Esophagus squamous epithelium (tissue), 4 donors: ENCODE measurements at regions not wholly inside any gene's neighbourhood (a gene's known extent, or its start where the extent isn't known, plus 50 kb on each side); places are given as distances from the start of the nearest gene placed in this dataset.

Experiments used
- CTCF ChIP-seq, 6 experiments: fragments of 450-650 bp in 4 of 6; fragments of 200-600 bp in 2 of 6; sonication (generic) in 2 of 6; IDR thresholded peaks; one replicate each; pipeline ENCODE4 v1.5.1; 2016 to 2019; ENCODE audit warnings: antibody characterized with exemption in 6 of 6, mild to moderate bottlenecking in 4 of 6, moderate library complexity in 4 of 6
- POLR2A ChIP-seq, 4 donors: fragments of 450-650 bp; IDR thresholded peaks; one replicate each; pipeline ENCODE4 v1.6.1; 2017; ENCODE audit warnings: antibody characterized with exemption in 4 of 4, mild to moderate bottlenecking in 4 of 4, moderate library complexity in 3 of 4

GRCh38 chr5:87109746-87110145 is 157.9 kb upstream of the RASA1 start:
- TF ChIP-seq CTCF (IDR thresholded peaks at IDR 0.05): no peak
- no peak for TF ChIP-seq POLR2A (IDR thresholded peaks at IDR 0.05)
